ENCODE measurements at regions not wholly inside any gene's neighbourhood (a gene's known extent, or its start where the extent isn't known, plus 50 kb on each side); places are given as distances from the start of the nearest gene placed in this dataset.

- DNase-seq (ENCODE audit: low read depth in 2 of 2), result no peak
These were observed 414.8 kb upstream of the CDH4 start for GRCh38 chr20:60837173-60837770.

GRCh38 chr20:60838297-60838696 lies 413.8 kb upstream of the CDH4 start:
- DNase-seq (ENCODE audit: low read depth in 2 of 2), result no peak

GRCh38 chr20:60840971-60841370 lies 411.1 kb upstream of the CDH4 start:
- DNase-seq (ENCODE audit: low read depth in 2 of 2), result no peak

- no peak for DNase-seq (ENCODE audit: low read depth in 2 of 2)
These were observed 406.9 kb upstream of the CDH4 start for GRCh38 chr20:60845146-60845545.

- no peak for DNase-seq (ENCODE audit: low read depth in 2 of 2)
These were observed 400.0 kb upstream of the CDH4 start for GRCh38 chr20:60851826-60852704.

- no peak for DNase-seq (ENCODE audit: low read depth in 2 of 2)
These were observed 394.4 kb upstream of the CDH4 start for GRCh38 chr20:60857708-60858107.

GRCh38 chr20:60862601-60863000 lies 389.5 kb upstream of the CDH4 start:
- DNase-seq (ENCODE audit: low read depth in 2 of 2), result no peak

- DNase-seq (ENCODE audit: low read depth in 2 of 2), result no peak
These were observed 388.5 kb upstream of the CDH4 start for GRCh38 chr20:60863548-60863947.

- DNase-seq (ENCODE audit: low read depth in 2 of 2), result no peak
These were observed 384.5 kb upstream of the CDH4 start for GRCh38 chr20:60867589-60867988.

- no peak for DNase-seq (ENCODE audit: low read depth in 2 of 2)
These were observed 383.7 kb upstream of the CDH4 start for GRCh38 chr20:60868316-60868891.

GRCh38 chr20:60869087-60869486 lies 383.0 kb upstream of the CDH4 start:
- no peak for DNase-seq (ENCODE audit: low read depth in 2 of 2)

- DNase-seq (ENCODE audit: low read depth in 2 of 2), result no peak
These were observed 382.4 kb upstream of the CDH4 start for GRCh38 chr20:60869625-60870024.

- no peak for DNase-seq (ENCODE audit: low read depth in 2 of 2)
These were observed 382.0 kb upstream of the CDH4 start for GRCh38 chr20:60870040-60870439.

- no peak for DNase-seq (ENCODE audit: low read depth in 2 of 2)
These were observed 379.8 kb upstream of the CDH4 start for GRCh38 chr20:60872224-60872623.

GRCh38 chr20:60877071-60877857 lies 374.8 kb upstream of the CDH4 start:
- no peak for DNase-seq (ENCODE audit: low read depth in 2 of 2)

GRCh38 chr20:60882836-60883235 lies 369.2 kb upstream of the CDH4 start:
- no peak for DNase-seq (ENCODE audit: low read depth in 2 of 2)

- no peak for DNase-seq (ENCODE audit: low read depth in 2 of 2)
These were observed 368.6 kb upstream of the CDH4 start for GRCh38 chr20:60883496-60883895.

GRCh38 chr20:60884277-60884676 lies 367.8 kb upstream of the CDH4 start:
- no peak for DNase-seq (ENCODE audit: low read depth in 2 of 2)

- DNase-seq (ENCODE audit: low read depth in 2 of 2), result no peak
These were observed 363.3 kb upstream of the CDH4 start for GRCh38 chr20:60888771-60889170.

GRCh38 chr20:60892095-60892813 lies 359.8 kb upstream of the CDH4 start:
- no peak for DNase-seq (ENCODE audit: low read depth in 2 of 2)

GRCh38 chr20:60894091-60894490 lies 358.0 kb upstream of the CDH4 start:
- no peak for DNase-seq (ENCODE audit: low read depth in 2 of 2)

All from stimulated activated CD4-positive, alpha-beta T cell treated with anti-CD3 and anti-CD28 coated beads, Interleukin-4, amount 100 ng/mL, for 48 hours (primary cell).